ENCODE measurements at regions not wholly inside any gene's neighbourhood (a gene's known extent, or its start where the extent isn't known, plus 50 kb on each side); places are given as distances from the start of the nearest gene placed in this dataset.

DNA sequence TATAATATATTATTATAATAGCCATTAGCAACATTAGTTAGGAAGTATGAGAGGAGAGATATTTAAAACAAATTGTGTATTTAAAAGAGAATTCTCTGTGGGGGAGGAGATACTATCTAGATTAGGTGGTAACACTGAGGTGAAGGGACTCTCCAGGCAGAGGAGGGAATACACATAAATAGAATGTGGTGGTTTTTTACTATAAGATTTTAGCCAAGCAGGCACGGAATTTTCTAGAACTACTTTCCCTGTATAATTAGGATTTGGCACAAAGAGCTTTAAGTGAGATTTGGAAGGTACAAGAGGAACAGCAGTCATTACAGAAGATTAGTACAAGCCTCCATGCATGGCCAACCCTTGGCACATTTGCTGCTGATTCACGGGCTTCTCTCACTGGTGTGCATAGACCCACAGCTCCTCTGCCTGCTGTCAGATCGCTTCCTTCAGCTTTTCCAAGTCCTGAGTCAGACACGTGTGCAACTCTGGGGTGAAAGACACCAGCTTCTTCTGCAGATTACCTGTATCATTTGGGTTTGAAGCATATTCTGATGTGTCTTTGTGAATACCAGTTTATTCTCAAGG is 685.5 kb downstream of the KCTD8 start (continued):
- TF ChIP-seq, protein P1, sequence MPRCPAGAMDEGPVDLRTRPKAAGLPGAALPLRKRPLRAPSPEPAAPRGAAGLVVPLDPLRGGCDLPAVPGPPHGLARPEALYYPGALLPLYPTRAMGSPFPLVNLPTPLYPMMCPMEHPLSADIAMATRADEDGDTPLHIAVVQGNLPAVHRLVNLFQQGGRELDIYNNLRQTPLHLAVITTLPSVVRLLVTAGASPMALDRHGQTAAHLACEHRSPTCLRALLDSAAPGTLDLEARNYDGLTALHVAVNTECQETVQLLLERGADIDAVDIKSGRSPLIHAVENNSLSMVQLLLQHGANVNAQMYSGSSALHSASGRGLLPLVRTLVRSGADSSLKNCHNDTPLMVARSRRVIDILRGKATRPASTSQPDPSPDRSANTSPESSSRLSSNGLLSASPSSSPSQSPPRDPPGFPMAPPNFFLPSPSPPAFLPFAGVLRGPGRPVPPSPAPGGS (IDR thresholded peaks at IDR 0.05; ENCODE audit: borderline replicate concordance, insufficient read depth, low read depth, low read length, poor library complexity, severe bottlenecking), result no peak
- TF ChIP-seq SIX5 (IDR thresholded peaks at IDR 0.05; ENCODE audit: low read depth, low read length, severe bottlenecking) (no peak), KLF5 (IDR thresholded peaks at IDR 0.05; ENCODE audit: partially characterized antibody) (no peak), CEBPB (IDR thresholded peaks at IDR 0.05; ENCODE audit: borderline replicate concordance in 1 of 2, low read depth in 2 of 2, low read length in 2 of 2) (no peak), HCFC1 (IDR thresholded peaks at IDR 0.05; ENCODE audit: low read length) (no peak), CHD4 (IDR thresholded peaks at IDR 0.05) (no peak), SRF (IDR thresholded peaks at IDR 0.05; ENCODE audit: low read depth in 2 of 2, low read length in 2 of 2) (no peak), NFYB (IDR thresholded peaks at IDR 0.05; ENCODE audit: insufficient read depth, low read depth, low read length) (no peak), YBX1 (IDR thresholded peaks at IDR 0.05) (no peak), KDM1A (IDR thresholded peaks at IDR 0.05; ENCODE audit: borderline replicate concordance) (no peak)
- TF ChIP-seq, protein P2, sequence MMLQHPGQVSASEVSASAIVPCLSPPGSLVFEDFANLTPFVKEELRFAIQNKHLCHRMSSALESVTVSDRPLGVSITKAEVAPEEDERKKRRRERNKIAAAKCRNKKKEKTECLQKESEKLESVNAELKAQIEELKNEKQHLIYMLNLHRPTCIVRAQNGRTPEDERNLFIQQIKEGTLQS (IDR thresholded peaks at IDR 0.05; ENCODE audit: borderline replicate concordance, extremely low read depth, low read depth, low read length), result no peak
- TF ChIP-seq, protein P3, sequence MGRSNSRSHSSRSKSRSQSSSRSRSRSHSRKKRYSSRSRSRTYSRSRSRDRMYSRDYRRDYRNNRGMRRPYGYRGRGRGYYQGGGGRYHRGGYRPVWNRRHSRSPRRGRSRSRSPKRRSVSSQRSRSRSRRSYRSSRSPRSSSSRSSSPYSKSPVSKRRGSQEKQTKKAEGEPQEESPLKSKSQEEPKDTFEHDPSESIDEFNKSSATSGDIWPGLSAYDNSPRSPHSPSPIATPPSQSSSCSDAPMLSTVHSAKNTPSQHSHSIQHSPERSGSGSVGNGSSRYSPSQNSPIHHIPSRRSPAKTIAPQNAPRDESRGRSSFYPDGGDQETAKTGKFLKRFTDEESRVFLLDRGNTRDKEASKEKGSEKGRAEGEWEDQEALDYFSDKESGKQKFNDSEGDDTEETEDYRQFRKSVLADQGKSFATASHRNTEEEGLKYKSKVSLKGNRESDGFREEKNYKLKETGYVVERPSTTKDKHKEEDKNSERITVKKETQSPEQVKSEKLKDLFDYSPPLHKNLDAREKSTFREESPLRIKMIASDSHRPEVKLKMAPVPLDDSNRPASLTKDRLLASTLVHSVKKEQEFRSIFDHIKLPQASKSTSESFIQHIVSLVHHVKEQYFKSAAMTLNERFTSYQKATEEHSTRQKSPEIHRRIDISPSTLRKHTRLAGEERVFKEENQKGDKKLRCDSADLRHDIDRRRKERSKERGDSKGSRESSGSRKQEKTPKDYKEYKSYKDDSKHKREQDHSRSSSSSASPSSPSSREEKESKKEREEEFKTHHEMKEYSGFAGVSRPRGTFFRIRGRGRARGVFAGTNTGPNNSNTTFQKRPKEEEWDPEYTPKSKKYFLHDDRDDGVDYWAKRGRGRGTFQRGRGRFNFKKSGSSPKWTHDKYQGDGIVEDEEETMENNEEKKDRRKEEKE (IDR thresholded peaks at IDR 0.05), result no peak
- TF ChIP-seq, protein P4, sequence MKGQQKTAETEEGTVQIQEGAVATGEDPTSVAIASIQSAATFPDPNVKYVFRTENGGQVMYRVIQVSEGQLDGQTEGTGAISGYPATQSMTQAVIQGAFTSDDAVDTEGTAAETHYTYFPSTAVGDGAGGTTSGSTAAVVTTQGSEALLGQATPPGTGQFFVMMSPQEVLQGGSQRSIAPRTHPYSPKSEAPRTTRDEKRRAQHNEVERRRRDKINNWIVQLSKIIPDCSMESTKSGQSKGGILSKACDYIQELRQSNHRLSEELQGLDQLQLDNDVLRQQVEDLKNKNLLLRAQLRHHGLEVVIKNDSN (IDR thresholded peaks at IDR 0.05; ENCODE audit: borderline replicate concordance, extremely low read length, insufficient read depth, low read depth, low read length), result no peak
- TF ChIP-seq, protein P5, sequence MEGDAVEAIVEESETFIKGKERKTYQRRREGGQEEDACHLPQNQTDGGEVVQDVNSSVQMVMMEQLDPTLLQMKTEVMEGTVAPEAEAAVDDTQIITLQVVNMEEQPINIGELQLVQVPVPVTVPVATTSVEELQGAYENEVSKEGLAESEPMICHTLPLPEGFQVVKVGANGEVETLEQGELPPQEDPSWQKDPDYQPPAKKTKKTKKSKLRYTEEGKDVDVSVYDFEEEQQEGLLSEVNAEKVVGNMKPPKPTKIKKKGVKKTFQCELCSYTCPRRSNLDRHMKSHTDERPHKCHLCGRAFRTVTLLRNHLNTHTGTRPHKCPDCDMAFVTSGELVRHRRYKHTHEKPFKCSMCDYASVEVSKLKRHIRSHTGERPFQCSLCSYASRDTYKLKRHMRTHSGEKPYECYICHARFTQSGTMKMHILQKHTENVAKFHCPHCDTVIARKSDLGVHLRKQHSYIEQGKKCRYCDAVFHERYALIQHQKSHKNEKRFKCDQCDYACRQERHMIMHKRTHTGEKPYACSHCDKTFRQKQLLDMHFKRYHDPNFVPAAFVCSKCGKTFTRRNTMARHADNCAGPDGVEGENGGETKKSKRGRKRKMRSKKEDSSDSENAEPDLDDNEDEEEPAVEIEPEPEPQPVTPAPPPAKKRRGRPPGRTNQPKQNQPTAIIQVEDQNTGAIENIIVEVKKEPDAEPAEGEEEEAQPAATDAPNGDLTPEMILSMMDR (IDR thresholded peaks at IDR 0.05 in 2 of 3, conservative IDR thresholded peaks at IDR 0.05 in 1 of 3; ENCODE audit: control insufficient read depth in 2 of 3, extremely low read depth in 1 of 3, insufficient read depth in 1 of 3, low read depth in 3 of 3, low read length in 3 of 3), result no peak

Measured in GM12878 (cell line).